H1 (cell line): ENCODE measurements at regions not wholly inside any gene's neighbourhood (a gene's known extent, or its start where the extent isn't known, plus 50 kb on each side); places are given as distances from the start of the nearest gene placed in this dataset.

Source experiments
- CHD1 ChIP-seq: IDR thresholded peaks from 2 replicates; pipeline ENCODE4 v1.6.1; 2012; ENCODE audit warnings: low read depth, low read length, improper control_type of control experiment
- EP300 ChIP-seq, 2 experiments: IDR thresholded peaks; 1 replicate in 1 of 2; 2 replicates in 1 of 2; pipeline ENCODE4 v1.6.1; 2011 to 2012; ENCODE audit warnings: low read depth in 2 of 2, low read length in 2 of 2, mild to moderate bottlenecking in 2 of 2, borderline replicate concordance in 1 of 2, inconsistent platforms in 1 of 2, moderate library complexity in 1 of 2
- EZH2 ChIP-seq: fragments of 200-600 bp; sonication (generic); IDR thresholded peaks from 2 replicates; pipeline ENCODE4 v1.7.1; 2012; ENCODE audit warnings: low read depth, mild to moderate bottlenecking, moderate library complexity, low read length, inconsistent platforms; ENCODE audit not compliant: severe bottlenecking
- GTF2F1 ChIP-seq: IDR thresholded peaks from 2 replicates; pipeline ENCODE4 v1.6.1; 2012; ENCODE audit warnings: low read depth, low read length, improper control_type of control experiment, borderline replicate concordance
- HDAC6 ChIP-seq: IDR thresholded peaks from one replicate; pipeline ENCODE4 v1.7.1; 2012; ENCODE audit warnings: low read depth, mild to moderate bottlenecking, inconsistent platforms, low read length, moderate library complexity
- JUND ChIP-seq: IDR thresholded peaks from 2 replicates; pipeline ENCODE4 v1.6.1; 2011; ENCODE audit warnings: mild to moderate bottlenecking, improper control_type of control experiment, low read length
- NRF1 ChIP-seq: IDR thresholded peaks from 2 replicates; pipeline ENCODE4 v1.6.1; 2011; ENCODE audit warnings: mild to moderate bottlenecking, low read depth, low read length, improper control_type of control experiment
- SRF ChIP-seq: IDR thresholded peaks from 2 replicates; pipeline ENCODE4 v1.6.1; 2011; ENCODE audit warnings: mild to moderate bottlenecking, low read depth, low read length, moderate library complexity
- TBP ChIP-seq: IDR thresholded peaks from 2 replicates; pipeline ENCODE4 v1.6.1; 2011; ENCODE audit warnings: low read depth, low read length, improper control_type of control experiment
- TF ChIP-seq, protein P1 (sequence below), 3 experiments: IDR thresholded peaks; 1 replicate in 2 of 3; 2 replicates in 1 of 3; pipeline versions ENCODE4 v1.5.1 to v1.6.1; 2011; ENCODE audit warnings: low read length in 3 of 3, mild to moderate bottlenecking in 3 of 3, inconsistent platforms in 2 of 3, low read depth in 1 of 3, moderate library complexity in 1 of 3; ENCODE audit not compliant: insufficient read depth in 1 of 3; ENCODE audit errors: control extremely low read depth in 1 of 3
- TF ChIP-seq, protein P2 (sequence below): IDR thresholded peaks from 2 replicates; pipeline ENCODE4 v1.6.1; 2011; ENCODE audit warnings: low read length, improper control_type of control experiment

DNA sequence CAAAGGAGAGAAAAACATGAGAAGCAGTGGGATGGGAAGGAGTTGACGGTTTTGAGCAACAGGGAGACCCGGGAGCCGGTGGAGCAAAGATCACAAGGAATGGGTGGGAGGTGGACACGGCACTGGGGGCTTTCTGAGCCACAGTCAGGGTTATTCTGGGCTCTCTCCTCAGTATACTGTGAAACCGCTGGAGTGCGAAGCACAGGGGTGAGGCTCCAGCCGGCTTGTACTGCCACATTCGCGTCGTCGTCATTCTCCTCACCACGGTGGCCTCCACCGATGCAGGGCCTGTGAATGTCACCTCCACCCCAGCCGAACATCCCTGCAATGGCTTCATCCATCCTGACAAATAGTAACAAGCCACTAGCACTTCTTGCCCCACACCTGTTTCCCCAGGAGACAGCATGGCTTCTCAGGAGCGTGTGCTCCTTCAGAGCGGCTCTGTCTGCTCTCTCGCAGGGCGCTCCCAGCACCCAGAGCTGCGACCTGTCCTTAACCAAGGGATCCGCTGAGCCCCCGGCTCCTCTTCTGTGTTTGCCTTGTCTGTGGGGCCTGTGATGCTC is 1165.3 kb downstream of the TBC1D22A start:
- TF ChIP-seq, protein P1, sequence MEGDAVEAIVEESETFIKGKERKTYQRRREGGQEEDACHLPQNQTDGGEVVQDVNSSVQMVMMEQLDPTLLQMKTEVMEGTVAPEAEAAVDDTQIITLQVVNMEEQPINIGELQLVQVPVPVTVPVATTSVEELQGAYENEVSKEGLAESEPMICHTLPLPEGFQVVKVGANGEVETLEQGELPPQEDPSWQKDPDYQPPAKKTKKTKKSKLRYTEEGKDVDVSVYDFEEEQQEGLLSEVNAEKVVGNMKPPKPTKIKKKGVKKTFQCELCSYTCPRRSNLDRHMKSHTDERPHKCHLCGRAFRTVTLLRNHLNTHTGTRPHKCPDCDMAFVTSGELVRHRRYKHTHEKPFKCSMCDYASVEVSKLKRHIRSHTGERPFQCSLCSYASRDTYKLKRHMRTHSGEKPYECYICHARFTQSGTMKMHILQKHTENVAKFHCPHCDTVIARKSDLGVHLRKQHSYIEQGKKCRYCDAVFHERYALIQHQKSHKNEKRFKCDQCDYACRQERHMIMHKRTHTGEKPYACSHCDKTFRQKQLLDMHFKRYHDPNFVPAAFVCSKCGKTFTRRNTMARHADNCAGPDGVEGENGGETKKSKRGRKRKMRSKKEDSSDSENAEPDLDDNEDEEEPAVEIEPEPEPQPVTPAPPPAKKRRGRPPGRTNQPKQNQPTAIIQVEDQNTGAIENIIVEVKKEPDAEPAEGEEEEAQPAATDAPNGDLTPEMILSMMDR (IDR thresholded peaks at IDR 0.05; ENCODE audit: control extremely low read depth in 1 of 3, insufficient read depth in 1 of 3, low read depth in 1 of 3, low read length in 3 of 3) = no peak
- no peak for TF ChIP-seq EP300 (IDR thresholded peaks at IDR 0.05; ENCODE audit: borderline replicate concordance in 1 of 2, low read depth in 2 of 2, low read length in 2 of 2)
- TF ChIP-seq JUND = no peak
- no peak for TF ChIP-seq SRF
- TF ChIP-seq, protein P2, sequence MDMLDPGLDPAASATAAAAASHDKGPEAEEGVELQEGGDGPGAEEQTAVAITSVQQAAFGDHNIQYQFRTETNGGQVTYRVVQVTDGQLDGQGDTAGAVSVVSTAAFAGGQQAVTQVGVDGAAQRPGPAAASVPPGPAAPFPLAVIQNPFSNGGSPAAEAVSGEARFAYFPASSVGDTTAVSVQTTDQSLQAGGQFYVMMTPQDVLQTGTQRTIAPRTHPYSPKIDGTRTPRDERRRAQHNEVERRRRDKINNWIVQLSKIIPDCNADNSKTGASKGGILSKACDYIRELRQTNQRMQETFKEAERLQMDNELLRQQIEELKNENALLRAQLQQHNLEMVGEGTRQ = no peak
- no peak for TF ChIP-seq TBP
- no peak for TF ChIP-seq EZH2
- no peak for TF ChIP-seq NRF1
- no peak for TF ChIP-seq GTF2F1
- TF ChIP-seq CHD1 = no peak
- TF ChIP-seq HDAC6 = no peak
